Stimulated activated CD4-positive, alpha-beta T cell treated with anti-CD3 and anti-CD28 coated beads, Interleukin-12 subunit alpha, Interleukin-12 subunit beta, amount 100 ng/mL, for 24 hours (primary cell): ENCODE measurements at regions not wholly inside any gene's neighbourhood (a gene's known extent, or its start where the extent isn't known, plus 50 kb on each side); places are given as distances from the start of the nearest gene placed in this dataset.

Source experiments
- DNase-seq, 2 experiments: peaks; one replicate each; pipeline ENCODE4 v3.0.0-alpha.2; 2020; ENCODE audit warnings: low read depth in 2 of 2

DNA sequence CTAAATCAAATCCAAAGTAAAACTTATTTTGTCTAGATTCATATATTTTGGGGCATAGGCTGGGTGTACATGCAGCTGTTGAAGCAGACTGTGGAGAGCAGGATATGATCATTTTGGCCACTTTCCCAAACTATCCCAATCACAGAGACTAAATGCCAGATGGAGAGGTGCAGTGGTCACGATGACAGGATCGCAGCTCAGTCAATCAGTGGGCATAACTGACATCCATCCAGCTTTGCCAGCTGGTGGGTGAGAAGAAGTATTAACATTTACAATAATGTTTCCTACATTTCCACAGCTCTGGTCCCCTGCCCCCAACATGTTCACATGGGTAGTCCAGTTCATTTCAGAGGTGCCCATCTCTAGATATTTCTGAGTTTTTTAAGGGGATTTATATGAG lies 255.5 kb upstream of the SESN3 start:
- no peak for DNase-seq

DNA sequence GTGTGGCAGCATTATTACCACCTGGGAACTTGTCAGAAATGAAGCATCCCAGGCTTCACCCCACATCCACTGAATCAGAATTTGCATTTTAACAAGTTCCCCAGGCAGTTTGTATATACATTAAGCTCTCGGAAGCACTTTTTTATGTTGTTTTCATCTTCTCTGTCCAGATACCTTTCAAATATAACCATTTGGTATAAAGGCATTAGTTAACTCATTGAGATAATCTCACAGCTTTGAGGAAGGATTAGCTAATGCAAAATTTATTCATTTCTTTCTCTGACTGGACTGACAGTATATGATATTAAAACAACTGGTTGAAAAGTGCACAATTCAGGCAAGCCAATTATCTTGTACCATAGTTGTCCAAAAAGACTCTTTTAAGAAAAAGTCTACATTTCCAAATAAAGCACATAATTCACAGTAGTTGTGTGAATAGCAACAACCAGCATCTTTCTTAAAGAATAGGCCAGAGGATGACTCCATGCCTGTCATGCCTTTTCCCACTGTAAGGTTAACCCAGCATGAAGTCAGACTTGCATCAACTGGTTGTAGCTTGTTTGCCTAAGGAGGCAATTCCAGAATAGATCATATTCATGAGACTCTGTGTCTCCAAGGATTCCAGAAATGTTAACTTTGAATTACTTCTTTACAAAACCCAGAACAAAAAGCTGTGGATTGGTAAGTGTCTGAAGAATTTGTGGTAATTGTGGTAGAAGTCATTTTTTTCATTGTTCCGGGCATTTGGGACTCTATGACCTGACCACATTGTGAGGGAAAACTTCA lies 254.3 kb upstream of the SESN3 start:
- DNase-seq: no peak

DNA sequence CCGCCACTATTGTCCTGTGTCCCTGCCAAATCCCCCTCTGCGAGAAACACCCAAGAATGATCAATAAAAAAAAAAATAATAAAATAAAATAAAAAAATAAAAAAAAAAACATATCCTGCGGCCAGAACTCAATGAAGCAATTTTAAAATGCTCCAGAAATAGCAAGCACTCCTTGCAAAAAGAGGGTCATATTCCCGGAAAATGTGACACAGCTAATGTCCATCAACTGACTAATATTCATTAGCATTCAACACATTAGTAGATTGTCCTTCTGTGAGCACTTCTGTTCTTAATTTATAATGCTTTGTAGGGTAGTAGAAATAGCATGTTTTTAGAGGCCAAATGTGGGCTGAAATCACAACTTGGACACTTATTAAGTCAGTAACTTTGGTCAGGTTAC lies 252.3 kb upstream of the SESN3 start:
- no peak for DNase-seq

DNA sequence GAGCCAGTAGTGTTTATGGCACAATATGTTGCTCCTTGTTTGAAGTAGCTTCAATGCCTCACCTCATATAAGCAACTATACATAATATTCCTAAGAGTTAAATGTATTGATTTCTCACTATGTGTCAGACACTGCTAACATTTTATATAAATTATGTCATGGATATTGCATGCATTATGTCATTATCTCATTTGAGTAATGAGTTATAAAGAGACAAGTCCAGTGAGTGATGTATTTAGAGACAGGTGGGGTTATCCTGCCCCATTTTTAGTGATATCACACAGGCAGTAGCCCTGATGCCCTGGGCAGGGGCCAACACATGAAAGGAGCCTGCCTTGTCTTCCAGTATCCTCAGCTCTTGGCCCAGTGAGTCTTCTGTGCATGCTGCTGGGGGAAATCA lies 247.0 kb upstream of the SESN3 start:
- DNase-seq: no peak

DNA sequence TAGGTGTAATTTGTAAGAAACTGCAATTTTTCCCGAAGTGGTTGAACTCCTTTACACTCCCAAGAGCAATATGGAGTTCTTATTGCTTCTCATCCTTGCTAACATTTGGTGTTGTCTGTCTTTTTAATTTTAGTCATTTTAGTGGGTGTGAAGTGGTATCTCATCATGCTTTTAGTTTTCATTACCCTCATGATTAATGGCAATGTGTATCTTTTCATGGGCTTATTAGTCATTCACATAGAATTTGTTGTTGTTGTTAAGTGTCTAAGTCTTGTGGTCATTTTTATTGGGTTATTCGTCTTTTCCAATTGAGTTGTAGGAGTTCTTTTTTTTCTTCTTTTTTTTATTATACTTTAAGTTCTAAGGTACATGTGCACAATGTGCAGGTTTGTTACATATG lies 238.3 kb upstream of the SESN3 start:
- DNase-seq: no peak

DNA sequence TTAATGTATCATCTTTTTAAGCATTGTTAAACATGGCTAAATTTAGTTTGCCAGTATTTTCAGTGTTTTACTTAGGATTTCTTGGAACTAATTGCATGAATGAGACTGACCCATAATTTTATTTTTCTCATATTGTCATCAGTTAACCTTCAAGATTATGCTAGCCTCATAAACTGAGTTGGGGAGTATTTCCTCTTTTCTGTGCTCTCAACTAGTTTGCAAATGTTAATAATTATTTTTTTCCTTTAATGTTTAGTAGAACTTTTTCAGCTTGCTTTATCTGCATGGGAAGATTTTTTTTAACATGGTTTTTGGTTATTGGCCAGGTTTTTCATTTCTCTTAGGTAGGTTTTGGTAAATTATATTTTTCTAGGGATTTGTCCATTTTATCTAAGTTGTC lies 235.4 kb upstream of the SESN3 start:
- no peak for DNase-seq

DNA sequence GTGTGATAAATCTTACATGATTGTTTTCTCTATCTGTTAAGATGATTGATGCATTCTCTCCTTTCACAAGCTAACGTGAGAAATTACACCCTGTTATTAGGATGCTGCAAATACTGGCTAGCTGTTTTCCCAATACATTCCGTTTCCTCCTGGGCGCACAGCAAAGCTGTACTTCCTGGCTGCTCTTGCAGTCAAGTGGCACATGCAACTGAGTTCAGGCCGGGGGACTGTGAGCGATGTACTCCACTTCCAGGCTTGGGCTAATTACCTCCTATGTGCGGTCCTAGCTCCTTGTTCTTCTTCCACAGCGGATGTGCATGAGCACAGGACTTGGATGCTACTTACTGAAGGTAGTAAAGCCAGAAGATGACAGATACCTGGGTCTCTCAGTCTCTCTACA lies 234.9 kb upstream of the SESN3 start:
- no peak for DNase-seq

DNA sequence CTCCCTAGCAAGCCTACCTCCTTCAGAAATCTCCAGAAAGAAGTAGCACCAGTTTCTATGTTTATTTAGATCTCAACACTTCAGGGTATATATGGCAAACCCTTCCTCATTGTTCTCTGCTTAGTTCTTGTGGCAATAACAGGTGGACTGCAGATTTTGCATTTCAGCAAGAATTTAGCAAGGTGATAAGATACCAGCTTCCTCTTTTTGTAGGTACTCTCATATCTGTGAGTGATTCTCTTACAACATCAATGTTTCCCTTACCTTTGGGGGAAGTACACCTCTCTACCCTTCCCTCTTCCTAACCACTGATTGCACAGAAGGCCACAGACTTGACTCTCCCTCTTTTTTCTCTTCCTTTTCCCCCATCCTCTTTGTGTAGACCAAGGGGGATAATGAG lies 230.9 kb upstream of the SESN3 start:
- no peak for DNase-seq

DNA sequence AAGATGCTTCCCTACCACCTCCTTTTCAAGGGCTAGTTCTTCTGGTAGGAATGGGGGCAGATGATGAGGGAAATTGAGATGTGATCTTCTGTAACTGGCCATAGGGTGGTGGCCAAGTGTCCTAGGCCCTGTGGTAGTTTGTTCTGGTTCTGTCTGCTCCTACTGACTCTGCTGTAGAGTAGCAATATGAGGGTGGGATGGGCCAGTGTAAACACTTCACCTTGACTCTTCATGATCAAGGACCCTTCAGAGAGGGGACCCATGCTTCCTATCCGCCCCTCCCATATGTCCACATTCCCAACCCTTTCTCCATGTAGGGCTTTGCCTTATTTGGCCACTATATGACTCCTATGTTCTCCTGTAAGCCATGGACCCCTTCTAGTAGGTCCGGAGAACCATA lies 230.3 kb upstream of the SESN3 start:
- DNase-seq: no peak

DNA sequence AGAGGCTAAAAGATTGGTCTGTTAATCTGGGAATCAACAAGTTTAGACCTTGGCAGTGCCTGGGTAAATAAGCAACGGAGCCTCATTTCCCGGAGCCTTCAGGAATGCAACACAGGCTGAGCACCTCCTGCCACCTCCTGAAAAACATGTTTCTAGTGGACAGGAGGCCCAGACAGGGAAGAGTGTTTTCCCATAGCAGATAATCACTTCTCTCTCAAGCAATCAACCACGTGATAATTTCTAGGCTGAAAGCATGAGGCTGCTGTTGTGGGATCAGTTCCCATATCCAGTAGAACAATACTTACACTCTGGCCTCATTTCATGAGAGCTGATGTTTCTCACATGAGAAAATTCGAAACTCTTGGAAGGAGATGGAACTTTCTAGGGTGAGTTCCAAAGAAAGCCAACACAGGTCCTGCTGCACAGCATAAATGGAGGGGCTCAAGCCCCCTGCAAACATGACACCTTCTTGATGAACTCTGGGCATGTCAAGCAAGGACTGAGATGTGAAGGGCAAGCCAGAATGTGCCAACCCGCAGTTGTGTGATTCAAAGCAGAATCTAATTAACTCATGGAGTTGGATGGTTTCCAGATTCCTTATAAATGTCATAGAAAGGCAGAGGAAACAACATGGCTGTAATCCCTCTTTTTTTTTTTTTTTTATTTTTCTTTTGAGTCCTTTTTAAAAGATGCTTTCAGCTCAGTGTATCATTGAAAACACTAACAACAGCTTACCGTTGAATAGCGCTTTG lies 228.5 kb upstream of the SESN3 start:
- no peak for DNase-seq

DNA sequence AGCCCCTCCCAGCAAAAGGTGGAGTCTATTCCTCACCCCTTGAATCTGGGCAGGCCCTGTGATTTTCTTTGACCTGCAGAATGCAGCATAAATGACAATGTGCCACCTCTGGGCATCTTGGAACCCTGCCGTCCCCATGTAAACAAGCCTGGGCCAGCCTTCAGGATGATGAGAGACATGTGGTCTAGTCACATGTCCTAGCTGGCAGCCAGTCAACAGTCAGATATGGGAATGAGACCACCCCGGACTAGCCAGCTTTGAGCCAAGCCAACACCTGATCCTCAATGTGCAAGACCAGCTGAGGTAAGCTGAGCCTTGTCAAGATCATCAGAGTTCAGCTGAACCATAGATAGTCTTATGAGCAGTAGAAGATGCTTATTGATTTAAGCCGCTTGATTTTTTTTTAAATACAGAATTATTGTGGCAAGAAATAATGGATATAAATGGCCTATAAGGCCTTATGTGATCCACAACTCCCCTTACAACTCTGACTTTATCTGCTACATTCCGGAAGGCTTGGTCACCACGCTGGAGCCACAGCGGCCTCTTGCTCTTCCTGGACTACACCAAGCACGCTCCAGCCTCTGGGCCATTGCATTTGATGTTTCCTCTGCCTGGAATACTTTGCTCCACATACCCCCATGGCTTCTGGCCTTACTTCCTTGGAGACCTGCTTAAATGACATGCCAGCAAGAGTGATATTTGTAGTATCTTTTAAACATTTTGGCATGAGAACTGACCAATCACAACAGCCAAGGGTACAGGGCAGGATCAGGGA lies 225.9 kb upstream of the SESN3 start:
- no peak for DNase-seq

DNA sequence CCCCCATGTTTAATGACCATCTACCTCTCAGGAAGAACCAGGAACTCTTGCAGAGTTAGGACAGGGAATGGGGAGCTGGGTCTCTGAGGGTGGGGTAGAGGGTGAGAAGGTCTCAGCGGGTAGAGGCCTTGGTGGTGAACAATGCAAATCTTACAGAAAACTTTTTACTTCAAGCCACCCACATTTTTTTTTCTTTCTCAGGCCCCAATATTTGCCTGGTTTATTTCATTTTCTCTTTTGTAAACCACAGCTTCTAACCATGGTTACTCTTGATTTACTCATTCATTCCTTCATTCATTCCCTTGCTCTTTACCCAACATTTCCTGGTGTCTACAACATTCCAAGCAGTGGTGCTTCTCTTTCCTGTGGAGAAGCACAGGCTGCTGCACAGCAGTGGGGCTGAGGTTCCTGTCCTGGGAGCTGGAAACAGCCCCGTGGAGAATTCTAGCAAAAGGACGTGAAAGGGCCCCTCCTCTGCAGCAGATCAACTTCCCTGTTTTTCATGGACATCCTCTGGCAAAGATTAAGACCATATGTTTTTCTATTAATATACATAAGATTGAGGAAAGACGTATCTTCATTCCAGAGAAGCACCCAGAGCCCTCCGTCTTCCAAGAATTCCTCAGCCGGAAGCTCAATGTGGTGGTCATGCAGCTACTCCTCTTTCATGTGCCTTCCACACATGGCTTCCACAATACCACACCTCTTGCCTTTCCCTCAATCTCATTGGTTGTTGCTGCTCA lies 224.4 kb upstream of the SESN3 start:
- no peak for DNase-seq

DNA sequence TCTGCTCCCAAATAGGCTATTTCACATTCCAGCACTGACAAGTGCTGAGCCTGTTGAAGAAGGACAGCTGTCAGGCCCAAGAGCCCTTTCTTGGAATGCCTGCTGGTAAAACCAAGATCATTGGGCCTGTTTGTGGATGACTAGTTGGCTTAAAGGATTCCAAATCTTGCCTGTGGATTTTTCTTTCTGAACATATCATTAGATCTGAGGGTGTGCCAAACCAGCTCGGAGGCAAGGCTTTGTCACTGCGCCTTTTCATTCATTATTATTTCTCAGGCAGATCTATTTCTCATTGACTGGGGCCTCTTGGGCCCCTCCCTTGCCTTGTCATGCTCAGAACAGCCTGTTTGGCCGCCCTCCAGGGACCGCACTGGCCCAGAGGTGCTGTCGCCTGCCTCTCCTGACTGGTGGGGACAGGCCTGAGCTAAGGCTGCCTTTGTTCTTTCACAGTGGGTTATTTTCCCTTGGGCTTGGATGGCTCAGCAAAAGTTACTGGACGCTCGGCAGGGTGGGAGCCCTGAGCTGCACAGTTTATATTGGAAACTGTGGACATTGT lies 222.7 kb upstream of the SESN3 start:
- DNase-seq: no peak

DNA sequence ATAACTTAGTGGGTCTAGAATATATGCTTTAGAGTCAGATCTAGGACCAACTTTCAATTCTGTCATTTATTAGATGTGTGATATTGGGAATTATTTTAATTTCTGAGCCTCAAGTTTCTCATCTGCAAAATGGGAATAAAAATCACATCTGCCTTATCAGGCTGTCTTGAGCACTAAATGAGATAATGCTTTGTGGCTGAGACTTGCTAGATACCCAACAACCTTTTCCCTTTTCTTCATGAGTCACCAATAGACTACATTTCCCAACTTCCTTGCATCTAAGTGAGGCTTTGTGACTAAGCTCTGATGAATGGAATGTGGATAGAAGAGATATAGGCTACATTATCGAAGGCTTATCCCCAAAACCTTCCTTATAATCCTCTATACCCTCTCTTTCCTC lies 220.7 kb upstream of the SESN3 start:
- DNase-seq: no peak

DNA sequence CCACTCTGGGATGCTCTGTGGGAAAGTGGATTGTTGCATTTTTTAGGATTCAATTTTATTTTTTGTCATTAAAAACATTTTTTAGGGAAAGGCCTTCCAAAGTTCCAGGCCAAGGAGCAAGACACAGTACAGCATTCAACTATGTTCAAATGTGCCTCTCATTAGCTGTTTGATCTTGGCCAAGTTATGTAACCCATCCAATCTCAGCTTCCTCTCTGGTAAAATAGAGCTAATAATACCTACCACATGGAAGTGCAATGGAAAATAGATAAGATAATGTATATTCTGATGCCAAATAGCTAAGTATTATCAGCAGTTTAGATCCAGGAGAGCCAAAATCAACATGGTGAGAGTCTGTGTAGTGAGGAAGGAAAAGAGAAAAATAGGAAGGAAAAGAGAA lies 220.3 kb upstream of the SESN3 start:
- DNase-seq: no peak

DNA sequence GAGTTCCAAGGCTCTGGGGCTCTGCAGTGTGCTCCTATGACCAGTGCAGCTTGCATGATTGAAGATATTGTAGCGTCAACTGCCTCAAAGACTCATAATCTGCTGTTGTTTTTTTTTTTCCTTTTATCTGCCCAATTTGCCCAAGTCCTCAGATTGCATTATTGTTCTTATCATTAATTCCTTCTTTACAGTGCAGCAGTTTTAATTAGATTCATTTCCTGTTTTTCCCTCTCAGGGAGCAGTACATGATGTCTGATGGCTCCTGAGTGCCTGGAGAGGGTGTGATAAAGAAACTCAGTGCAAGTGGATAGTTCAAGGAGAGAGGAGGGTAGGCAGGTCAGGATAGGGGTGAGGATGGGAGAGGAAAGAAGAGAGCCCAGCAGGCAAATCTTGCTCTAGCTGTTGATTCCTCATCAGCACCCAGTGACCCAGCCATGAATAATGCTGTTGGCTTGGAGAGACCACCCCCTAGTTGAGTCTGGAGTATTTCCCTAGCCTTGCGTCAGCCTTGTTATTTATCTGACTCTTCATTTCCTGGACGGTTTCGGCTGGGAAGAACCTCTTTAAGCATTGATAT lies 219.6 kb upstream of the SESN3 start:
- DNase-seq: no peak

DNA sequence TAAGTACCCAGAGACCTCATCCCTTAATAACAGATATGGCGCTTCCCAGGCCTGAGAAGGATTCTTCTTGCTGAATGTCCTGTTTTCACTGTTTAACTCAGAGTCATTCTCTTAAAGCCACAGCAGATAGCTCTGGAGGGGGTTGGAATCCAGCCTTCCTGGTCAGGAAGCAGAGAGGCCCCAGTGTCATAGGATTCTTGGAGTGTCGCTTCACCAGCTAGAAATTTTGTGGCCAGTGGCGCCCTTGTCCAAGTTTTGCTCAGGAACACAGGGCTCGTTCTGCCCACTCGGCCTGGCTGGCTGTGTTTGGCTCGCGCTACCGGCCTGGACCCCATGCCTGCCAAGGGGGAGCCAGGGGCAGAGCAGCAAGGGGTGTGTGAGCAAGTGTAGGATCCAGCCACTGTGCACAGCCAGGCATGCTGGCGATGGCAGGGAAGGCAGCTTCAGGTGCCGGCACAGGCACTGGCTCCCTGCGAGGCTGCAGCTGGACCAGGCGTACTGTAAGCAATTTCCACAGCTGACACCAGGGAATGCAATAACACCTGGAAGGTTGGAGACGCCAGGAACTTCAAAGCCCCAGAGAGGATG lies 214.8 kb upstream of the SESN3 start:
- no peak for DNase-seq

DNA sequence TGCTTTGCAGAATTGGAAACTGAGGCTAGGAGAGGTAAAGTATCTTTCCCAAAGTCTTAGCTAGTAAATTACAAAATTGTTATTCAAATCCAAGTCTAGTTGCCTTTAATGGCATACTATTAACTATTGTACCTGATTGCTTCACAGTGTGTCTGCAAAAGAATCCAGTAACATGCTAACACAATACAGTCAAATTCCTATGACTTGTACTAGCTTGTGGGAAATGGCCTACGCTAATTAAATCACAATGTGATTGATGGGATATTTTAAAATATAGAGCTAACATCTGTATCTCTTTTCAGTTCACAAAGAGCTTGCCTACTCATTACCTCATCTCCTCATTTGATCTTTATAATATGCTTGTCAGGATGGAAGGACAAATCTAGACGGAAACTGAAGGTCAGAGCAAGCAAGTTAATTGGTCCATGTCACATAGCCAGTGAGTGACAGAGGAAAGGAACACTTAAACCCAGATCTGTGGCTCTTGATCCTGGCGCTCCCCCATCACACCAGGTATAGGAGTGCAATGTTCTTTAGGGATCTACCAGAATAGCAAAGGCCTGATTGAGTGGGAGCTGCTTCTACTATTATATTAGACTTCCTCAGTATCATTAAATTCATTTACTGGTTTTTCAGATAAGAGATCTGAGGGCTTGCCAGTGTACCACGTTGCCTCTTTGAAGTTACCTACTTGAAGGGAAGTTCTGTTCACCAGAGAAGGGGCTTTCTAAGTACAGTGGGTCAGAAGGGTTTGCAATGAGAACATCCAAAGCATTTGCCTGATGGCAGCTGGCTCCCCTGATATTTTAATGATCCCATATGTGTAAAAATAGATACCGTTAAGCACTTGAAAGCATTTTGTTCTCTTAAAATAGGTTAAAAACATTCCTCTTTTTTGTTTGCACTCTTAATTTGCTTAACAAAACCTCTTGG lies 213.6 kb upstream of the SESN3 start:
- DNase-seq: no peak

DNA sequence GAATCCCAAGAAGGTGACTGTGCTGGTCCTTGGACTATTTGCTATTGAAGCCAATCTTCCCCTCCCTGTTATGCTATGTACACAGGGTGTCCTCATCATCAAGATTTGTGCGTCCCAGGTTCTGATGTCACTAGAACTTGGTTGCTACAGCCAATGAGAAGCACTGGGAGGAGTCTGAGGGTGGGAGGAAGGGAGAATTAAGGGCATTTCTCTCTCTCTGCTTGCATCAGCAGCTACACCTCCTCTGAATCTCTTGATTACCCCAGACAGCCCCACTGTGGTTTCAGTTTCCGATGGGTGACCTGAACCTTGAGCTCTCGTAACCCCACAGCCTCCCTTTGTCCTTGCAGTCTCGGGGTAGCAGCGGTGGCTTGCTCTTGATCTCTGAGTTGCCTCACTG lies 212.4 kb upstream of the SESN3 start:
- peak in 1 of 2 experiments; percentile 8 for DNase-seq

DNA sequence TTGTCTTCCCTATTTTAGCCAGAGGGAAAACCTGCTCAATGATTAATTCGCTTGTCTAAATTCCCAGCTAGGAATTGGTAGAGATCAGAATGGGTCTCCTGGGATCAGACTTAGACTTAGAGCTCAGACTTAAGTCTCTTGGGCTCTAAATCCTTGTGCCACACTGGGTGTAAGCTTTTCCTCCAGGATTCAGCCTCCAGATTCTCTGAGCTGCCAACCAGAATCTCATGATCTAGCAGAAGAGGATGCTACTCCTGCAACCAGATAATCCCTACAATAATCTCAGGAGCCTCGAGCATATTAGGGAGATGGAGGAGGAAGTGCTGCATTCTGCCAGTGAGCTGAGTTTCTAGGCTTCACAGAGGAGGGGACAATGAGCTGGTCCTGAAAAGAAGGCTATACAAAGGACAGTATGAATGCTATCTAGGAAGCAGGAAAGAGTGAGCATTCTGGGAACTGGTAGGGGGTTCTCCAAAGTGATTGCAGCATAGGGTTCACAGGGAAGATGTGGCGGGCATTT lies 211.6 kb upstream of the SESN3 start:
- no peak for DNase-seq
